ENCODE measurements at regions not wholly inside any gene's neighbourhood (a gene's known extent, or its start where the extent isn't known, plus 50 kb on each side); places are given as distances from the start of the nearest gene placed in this dataset.
A peak's percentile ranks its signal among the peaks of the same experiment; 100 is the strongest.

DNA sequence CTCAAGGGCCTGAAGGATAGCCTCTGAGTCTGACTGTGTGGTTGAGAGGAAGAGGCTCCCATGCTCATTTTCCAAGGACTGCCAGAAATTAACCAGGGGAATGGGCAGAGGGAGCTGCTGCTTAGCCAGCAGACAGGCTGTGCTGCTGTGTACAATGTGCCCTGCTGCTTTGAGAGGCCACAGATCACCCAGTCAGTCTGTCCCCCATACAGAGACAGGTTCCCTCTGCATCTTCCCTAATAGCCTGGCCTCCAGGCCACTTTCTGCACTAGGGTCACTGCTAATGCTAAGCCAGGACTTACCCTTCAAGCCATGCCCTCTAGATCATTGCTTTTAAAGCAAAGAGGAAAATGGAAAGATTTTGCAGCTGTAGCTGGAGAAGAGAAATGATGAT is 341.1 kb downstream of the CYRIA start:
- Mint-ChIP-seq H3K9me3 (no peaks in the 10 kb centered on the region), H3K36me3 (no peaks in the 10 kb centered on the region), H3K4me3 (no peak overlapping the region), H3K4me1 (no peaks in the 10 kb centered on the region), H3K27me3 (peaks cover 3% of the 10 kb centered on the region), H3K27ac (no peak overlapping the region)

- no peaks in the 10 kb centered on the region for H3K4me1 Mint-ChIP-seq
- H3K27me3 Mint-ChIP-seq: peaks cover 3% of the 10 kb centered on the region
- no peaks in the 10 kb centered on the region for H3K9me3 Mint-ChIP-seq
- H3K4me3 Mint-ChIP-seq: no peak overlapping the region
- no peaks in the 10 kb centered on the region for H3K36me3 Mint-ChIP-seq
- H3K27ac Mint-ChIP-seq: no peak overlapping the region
Observed at GRCh38 chr2:16323551-16324543, 341.8 kb downstream of the CYRIA start.

DNA sequence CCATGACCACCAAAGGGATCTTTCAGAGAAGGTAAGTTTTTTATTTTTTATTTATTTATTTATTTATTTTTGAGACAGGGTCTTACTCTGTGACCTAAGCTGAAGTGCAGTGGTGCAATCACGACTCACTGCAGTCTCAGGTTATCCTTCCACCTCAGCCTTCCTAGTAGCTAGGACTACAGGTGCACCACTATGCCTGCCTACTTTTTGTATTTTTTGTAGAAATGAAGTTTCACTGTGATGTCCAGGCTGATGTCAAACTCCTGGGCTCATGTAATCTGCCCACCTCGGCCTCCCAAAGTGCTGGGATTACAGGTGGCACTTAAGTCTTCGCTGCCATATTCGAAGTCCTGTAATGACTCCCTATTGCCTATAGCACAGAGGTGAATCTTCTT is 342.5 kb downstream of the CYRIA start:
- H3K4me3 Mint-ChIP-seq: no peak overlapping the region
- H3K9me3 Mint-ChIP-seq: no peaks in the 10 kb centered on the region
- H3K36me3 Mint-ChIP-seq: no peaks in the 10 kb centered on the region
- peaks cover 3% of the 10 kb centered on the region for H3K27me3 Mint-ChIP-seq
- no peak overlapping the region for H3K27ac Mint-ChIP-seq
- peaks cover 0 to 2% (median 2%) of the 10 kb centered on the region in 3 donors for H3K4me1 Mint-ChIP-seq

DNA sequence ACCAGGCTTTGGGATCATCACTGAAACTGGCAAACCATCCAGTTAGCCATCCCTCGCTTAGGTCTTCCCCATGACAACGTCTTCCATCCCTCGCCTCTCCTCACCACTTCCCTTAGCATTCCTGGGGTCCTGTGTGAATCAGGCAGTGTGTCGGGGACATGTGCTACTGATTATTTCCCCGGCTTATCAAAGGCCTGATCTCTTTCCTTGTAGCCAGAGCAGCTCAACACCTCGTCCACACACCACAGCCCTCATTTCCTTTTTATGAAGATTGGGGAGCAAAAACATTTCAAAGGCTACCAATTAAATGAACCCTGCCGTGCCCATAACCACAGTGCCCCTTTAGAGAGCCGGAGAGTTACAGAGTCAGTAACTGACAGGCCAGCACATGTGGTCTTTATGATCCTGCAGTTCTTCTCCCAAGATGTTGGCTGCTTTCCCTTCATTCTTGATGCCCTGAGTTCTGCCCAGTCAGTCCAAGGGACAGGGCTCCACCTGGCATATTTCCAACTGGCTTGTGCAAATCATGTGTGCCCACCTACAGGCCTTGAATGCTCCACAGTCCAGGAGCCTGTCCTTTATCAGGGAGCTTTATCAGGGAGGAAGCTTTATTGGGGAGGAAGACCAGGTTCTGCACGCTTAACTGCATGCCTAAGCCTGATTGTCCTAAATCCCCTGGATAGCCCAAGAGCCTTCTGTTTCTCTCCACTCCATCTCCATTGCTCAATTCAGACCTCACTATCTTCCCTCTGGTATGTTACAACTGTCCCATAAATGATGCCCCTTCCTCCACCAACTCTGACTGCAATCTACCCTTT is 343.1 kb downstream of the CYRIA start:
- Mint-ChIP-seq H3K27me3 (peaks cover 3% of the 10 kb centered on the region), H3K9me3 (no peaks in the 10 kb centered on the region), H3K27ac (no peak overlapping the region)

GRCh38 chr2:16321872-16322271 is 343.8 kb downstream of the CYRIA start:
- H3K27me3 Mint-ChIP-seq: peaks cover 8% of the 10 kb centered on the region
- H3K4me3 Mint-ChIP-seq: no peak overlapping the region
- H3K36me3 Mint-ChIP-seq: no peaks in the 10 kb centered on the region
- no peak overlapping the region for H3K27ac Mint-ChIP-seq
- H3K9me3 Mint-ChIP-seq: no peaks in the 10 kb centered on the region
- H3K4me1 Mint-ChIP-seq: peaks cover 0 to 2% (median 2%) of the 10 kb centered on the region in 3 donors

More for the DNA sequence above, 343.1 kb downstream of the CYRIA start:
- H3K36me3 Mint-ChIP-seq: no peaks in the 10 kb centered on the region
- peaks cover 0 to 2% (median 2%) of the 10 kb centered on the region in 3 donors for H3K4me1 Mint-ChIP-seq
- no peak overlapping the region for H3K4me3 Mint-ChIP-seq

GRCh38 chr2:16321256-16321655 is 344.4 kb downstream of the CYRIA start:
- Mint-ChIP-seq H3K27me3 (peaks cover 9% of the 10 kb centered on the region), H3K4me3 (no peak overlapping the region), H3K27ac (no peak overlapping the region), H3K36me3 (no peaks in the 10 kb centered on the region), H3K9me3 (no peaks in the 10 kb centered on the region), H3K4me1 (peaks cover 0 to 2% (median 2%) of the 10 kb centered on the region in 3 donors)

DNA sequence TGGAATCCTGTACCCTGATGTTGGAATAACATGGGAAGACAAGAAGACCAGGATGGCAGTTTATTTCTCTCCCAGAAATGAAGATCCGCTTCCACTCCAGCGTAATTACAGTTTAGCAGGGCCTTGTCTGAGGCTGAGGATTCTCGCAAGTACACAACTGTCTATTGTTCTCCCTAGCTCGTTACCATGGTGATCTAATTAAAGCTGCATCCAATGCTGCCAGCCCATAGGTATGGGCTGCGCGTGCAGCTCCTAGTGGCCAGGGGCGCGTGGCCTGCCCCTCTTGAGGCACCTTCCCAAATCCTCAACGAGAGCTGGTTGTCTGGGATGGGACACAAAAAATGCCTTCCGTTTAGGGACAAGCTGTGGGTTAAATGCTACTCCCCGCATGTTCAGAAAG is 344.9 kb downstream of the CYRIA start:
- Mint-ChIP-seq H3K27ac (no peak overlapping the region), H3K36me3 (no peaks in the 10 kb centered on the region), H3K27me3 (peaks cover 9% of the 10 kb centered on the region), H3K4me3 (no peak overlapping the region), H3K4me1 (peaks cover 0 to 2% (median 2%) of the 10 kb centered on the region in 3 donors), H3K9me3 (no peaks in the 10 kb centered on the region)

DNA sequence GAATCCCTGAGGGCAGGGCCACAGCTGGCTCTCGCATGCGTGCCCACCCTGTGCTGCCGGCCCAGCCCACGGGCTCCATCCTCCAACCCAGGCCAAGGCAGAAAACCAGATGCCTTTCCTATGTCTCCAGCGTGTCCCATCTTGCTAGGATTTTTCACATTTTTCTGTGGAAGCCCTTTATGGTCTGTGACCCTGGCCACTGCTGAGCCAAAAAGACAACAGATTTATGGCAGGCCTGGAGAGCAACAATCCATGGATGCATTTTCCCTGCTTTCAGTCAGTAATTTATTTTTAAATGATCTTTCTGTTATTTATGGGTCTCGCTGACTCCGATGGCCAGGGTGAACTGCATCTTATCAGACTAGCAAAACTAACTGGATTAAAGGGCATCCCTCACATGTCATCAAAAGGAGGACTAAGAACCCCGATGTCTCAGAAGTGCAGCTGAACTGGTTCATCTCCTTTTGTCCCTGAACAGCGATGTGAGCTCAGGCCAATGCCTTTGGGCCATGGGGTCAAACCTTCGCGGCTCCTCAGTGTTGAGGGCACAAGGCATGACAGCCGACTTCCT is 346.0 kb downstream of the CYRIA start:
- no peak overlapping the region for H3K27ac Mint-ChIP-seq
- no peaks in the 10 kb centered on the region for H3K9me3 Mint-ChIP-seq
- H3K4me3 Mint-ChIP-seq: no peak overlapping the region
- H3K36me3 Mint-ChIP-seq: no peaks in the 10 kb centered on the region
- H3K27me3 Mint-ChIP-seq: peaks cover 9% of the 10 kb centered on the region
- H3K4me1 Mint-ChIP-seq: peaks cover 0 to 2% (median 2%) of the 10 kb centered on the region in 3 donors

GRCh38 chr2:16318474-16319195 is 347.0 kb downstream of the CYRIA start:
- no peaks in the 10 kb centered on the region for H3K9me3 Mint-ChIP-seq
- H3K27ac Mint-ChIP-seq: no peak overlapping the region
- peaks cover 9% of the 10 kb centered on the region for H3K27me3 Mint-ChIP-seq
- H3K4me3 Mint-ChIP-seq: peak overlapping the region in 1 of 4 donors; percentile 38
- H3K4me1 Mint-ChIP-seq: peaks cover 0 to 2% (median 2%) of the 10 kb centered on the region in 3 donors
- no peaks in the 10 kb centered on the region for H3K36me3 Mint-ChIP-seq

DNA sequence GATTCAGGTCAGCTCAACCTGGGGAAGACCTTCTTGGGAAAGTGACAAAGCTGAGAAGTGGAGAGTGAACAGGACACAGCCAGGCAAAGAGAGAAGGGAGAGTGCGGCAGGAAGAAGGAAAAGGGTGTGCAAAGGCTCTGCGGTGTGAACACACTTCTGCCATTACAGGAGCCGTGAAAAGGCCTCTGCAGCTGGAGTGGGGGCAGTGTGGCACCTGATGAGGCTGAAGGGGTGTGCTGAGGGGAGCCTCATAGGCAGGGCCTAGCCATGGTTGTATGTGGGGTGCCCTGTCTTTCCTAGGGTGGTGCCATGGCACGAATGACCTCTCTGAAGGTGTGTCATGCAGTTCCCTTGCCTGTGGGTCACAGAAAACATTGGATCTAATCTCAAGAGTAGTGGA is 347.6 kb downstream of the CYRIA start:
- H3K4me3 Mint-ChIP-seq: peak overlapping the region in 1 of 4 donors; percentile 38
- H3K9me3 Mint-ChIP-seq: no peaks in the 10 kb centered on the region
- H3K27me3 Mint-ChIP-seq: peaks cover 9% of the 10 kb centered on the region
- H3K4me1 Mint-ChIP-seq: peaks cover 0 to 2% (median 2%) of the 10 kb centered on the region in 3 donors
- no peaks in the 10 kb centered on the region for H3K36me3 Mint-ChIP-seq
- H3K27ac Mint-ChIP-seq: no peak overlapping the region

GRCh38 chr2:16317211-16317830 is 348.3 kb downstream of the CYRIA start:
- Mint-ChIP-seq H3K4me3 (no peak overlapping the region), H3K4me1 (peaks cover 0 to 2% (median 2%) of the 10 kb centered on the region in 3 donors), H3K9me3 (no peaks in the 10 kb centered on the region), H3K27me3 (peaks cover 8% of the 10 kb centered on the region), H3K27ac (no peak overlapping the region), H3K36me3 (no peaks in the 10 kb centered on the region)

- Mint-ChIP-seq H3K27ac (peak overlapping the region in 1 of 3 donors; percentile 17), H3K27me3 (peaks cover 6% of the 10 kb centered on the region), H3K4me1 (peaks cover 0 to 2% (median 2%) of the 10 kb centered on the region in 3 donors), H3K36me3 (no peaks in the 10 kb centered on the region), H3K4me3 (no peak overlapping the region), H3K9me3 (no peaks in the 10 kb centered on the region)
Observed at GRCh38 chr2:16316456-16317210, 349.0 kb downstream of the CYRIA start.

GRCh38 chr2:16315908-16316307 is 349.7 kb downstream of the CYRIA start:
- no peaks in the 10 kb centered on the region for H3K9me3 Mint-ChIP-seq
- H3K4me1 Mint-ChIP-seq: peaks cover 0 to 2% (median 2%) of the 10 kb centered on the region in 3 donors
- H3K27me3 Mint-ChIP-seq: peaks cover 8% of the 10 kb centered on the region
- no peak overlapping the region for H3K4me3 Mint-ChIP-seq
- H3K36me3 Mint-ChIP-seq: no peaks in the 10 kb centered on the region
- peak overlapping the region in 1 of 3 donors; percentile 17 for H3K27ac Mint-ChIP-seq
